ENCODE measurements at regions not wholly inside any gene's neighbourhood (a gene's known extent, or its start where the extent isn't known, plus 50 kb on each side); places are given as distances from the start of the nearest gene placed in this dataset.

DNA sequence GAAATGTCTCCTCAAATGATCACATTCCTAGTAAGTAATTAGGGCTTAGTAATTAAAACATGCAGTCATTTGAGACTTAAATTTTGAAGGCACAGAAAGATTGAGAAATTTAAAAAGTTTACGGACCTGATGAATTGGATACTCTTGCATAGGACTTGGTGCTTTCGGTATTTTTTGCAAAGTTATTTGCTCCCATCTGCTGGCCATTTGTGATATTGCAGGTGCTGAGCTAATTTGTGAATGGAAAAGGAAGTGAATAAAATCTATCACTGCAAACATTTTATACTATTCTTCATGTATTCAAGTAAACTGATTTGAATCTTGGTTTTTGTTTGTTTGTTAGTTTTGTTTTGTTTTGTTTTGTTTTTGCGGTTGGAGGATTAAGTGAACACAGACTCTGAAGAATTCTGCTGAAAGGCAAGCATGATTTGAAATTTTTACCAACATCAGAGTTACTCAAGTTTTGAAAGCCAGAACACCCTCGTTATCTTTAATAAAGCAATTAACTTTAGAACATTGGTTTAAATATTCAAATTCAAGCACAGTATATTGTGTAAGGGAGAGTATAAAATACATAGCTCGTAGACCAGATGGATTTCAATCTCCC, 689.5 kb upstream of the RBFOX1 start:
- peak; percentile 16 for DNase-seq

DNA sequence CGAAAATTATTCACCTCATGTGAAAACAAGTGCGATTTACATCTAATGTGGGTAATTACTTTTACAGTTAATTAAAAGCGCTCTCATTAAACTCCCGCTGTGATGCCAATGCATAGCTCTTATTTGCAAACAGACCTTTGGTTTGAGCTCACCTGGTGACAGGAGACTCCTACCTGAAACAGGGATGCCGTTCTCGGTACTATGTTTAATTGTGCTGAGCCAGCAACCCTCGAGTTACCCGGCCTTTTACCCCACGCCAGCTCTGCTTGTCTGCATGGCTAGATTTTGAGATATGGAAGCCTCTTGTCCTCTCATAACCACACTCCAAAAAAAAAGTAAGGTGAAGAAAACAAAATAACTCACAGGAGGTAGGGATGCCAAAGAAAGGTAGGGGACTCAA, 690.4 kb upstream of the RBFOX1 start:
- DNase-seq, result no peak

DNA sequence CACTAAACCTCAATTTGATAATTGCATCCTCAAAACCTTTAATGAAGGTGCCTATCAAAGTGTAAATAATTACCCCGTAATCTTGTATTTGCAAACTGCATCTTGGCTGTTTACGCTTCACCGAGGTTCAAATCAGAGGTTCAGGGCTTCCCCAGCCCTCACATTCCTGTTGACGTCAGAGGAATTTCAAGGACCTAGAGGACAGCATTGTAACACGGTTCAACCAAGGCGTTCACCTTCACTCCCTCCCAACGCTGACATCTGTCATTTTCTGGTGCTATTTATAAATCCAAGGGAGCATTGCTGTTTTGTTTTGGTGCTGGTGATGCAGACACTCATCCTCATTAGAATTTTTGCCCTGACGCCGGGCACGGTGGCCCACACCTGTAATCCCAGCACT, 691.6 kb upstream of the RBFOX1 start:
- DNase-seq, result no peak

DNA sequence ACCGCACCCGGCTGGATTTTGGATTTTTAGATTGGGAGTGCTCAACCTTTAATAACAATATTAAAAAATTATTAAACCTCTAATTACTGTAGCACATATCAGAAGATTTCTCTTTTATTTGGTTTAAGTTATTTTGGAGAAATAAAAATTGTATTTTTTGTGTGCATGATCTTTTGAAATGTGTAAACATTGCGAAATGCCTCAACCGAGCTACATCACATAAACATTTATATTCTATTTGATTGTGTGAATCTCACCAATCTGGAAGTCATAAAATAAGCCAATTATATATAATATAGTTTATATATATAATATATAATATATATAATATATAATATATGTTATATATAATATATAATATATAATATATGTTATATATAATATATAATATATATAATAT, 696.2 kb upstream of the RBFOX1 start:
- no peak for DNase-seq

DNA sequence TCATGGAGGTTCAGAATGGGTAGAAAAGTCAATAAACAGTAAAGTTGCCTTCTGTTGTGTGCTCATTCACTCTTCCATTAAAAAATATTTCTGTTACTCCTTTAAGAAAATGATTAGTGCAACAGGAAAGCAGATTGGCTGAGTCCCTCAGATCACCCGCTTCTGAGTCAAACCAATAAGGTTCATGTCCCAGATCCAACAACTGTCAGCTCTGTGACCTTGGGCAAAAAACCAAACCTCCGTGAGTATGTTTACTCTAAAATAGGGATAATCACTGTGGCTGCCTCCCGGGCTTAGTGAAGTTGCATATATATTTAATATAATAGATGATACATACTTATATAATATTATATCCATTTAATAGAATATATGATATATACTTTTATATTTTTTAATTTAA, 698.5 kb upstream of the RBFOX1 start:
- DNase-seq, result no peak

DNA sequence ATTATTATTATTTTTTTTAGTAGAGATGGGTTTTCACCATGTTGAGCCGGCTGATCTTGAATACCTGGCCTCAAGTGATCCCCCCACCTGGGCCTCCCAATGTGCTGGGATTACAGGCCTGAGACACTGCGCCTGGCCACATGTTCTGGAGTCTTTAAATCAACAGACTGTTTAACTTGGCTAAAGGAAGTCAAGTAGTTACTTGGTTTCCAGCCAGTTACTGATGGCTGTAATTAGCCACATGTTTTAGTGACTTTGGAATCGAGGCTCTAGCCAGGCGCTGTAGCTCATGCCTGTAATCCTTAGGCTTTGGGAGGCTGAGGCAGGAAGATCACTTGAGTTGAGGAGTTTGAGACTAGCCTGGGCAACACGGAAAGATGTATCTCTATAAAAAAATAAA, 699.2 kb upstream of the RBFOX1 start:
- DNase-seq, result no peak

DNA sequence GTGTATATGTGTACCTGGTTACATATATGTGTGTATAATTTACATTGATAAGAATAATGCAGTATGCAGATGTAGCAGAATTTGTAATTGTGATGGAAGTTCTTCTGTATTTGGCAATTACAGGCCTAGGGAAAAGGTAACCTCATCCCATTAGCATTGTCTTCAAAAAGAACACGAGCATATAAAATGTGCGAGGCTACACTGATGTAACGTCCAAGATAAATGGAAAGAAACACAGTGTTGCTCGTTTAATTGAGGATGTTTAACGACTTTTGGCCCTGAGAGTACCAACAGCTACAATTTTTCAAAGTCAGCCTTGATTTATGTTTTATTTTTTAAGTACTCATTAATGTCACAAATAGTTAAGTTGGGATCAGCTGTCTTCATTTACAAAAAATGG, 703.5 kb upstream of the RBFOX1 start:
- no peak for DNase-seq

DNA sequence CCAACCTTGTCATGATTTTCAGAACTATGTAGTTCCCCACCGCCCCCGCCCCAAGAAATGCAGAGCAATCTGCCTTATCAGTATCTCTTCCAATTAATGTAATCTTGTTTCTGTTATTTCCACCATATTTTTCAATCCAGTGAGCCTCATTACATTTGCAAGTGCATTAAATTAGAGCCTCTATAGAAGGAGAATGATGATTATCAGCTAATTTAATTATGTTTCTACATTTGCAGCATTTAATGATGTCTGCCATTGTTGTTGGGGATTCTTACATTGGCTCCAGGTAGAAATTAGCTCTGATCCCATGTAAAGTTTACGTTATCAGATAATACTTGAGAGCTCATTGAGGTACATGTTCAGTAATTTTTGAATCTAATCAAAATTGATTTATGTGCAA, 707.0 kb upstream of the RBFOX1 start:
- DNase-seq, result no peak

DNA sequence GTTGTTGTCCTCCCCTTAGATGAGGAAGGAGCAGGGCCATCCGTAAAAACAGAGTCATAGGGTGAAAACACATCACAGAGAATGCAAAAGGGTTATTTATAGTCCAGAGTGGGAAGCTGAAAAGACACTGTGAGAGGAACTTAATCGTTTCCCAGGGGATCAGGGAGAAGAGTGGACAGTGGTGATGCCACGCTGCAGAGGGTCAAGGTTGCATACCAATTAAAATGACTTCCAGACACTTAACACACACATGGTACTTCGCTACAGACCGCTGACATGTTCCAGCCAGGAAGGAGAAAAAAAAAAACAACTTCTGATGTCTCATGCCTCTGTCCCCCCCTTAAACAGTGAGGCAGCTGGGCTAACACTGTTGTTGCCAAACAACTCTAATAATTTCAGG, 713.8 kb upstream of the RBFOX1 start:
- no peak for DNase-seq

DNA sequence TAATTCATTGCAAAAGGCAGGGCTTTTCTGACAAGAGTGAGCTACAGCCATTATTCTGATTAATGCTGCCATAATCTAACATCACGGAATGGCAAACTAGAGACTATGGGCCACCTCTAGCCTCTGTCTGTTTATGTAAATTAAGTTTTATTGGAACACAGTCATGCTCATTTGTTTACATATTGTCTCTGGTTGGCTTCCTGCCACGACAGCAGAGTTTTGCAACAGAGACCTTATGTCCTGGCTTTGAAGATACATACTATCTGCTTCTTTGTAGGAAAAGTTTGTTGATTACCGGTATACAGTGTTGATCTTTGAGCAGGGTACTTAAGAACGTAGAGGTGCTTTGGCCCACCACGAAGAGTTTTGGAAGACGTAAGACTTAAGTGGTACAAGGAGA, 715.9 kb upstream of the RBFOX1 start:
- DNase-seq, result no peak

DNA sequence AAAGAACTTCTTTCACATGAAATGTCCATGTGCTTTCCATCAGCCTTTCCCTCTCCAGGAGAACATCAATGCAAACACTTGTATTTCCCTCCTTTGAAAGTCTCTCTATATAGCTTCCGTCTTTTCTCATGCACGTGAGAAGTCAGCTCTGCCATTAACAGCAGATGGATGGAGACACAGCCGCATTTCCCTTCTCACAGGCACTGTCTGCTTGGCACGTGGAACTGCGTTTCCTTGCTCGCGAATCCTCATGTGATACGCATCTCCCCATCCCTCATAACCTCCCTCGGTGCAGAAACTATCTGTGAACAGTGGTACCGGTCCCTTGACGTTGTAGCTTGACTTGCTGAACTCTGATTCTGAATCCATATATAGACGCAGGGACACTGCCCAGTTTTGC, 717.0 kb upstream of the RBFOX1 start:
- no peak for DNase-seq

DNA sequence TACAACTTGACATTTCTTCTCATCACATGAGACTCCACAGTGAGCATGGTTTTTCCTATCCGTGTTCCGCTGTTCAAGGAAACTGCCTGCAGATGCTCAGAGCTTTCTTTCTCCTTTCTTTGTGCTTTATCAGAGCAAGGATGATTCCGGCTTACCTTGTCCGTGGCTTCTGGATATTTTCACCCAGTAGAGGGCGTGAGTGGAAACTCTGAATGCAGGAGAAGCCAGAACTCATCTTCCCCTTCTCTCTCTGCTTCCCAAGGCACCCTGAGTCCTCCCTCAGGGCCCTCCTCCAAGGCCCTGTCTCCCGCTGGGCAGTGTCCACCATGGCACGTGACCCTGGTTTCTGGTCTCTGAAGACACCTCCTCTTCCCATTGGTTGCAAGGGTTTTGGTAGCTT, 721.1 kb upstream of the RBFOX1 start:
- no peak for DNase-seq

DNA sequence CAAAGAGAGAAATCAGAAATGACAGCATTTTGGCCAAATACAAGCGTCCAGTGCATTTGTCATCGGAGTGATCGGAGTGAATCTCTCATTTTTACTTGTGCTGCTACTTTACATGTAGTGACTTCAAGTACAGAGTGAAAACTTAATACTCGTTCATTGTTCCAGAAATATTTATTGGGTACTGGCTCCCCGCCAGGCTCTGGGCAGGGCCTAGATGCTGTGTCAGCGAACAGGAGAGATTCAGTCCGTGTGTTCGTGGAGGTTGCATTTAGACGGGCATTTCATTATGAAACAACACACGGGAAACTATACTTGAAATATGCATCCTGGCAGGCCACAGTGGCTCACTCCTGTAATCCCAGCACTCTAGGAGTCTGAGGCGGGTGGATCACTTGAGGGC, 727.2 kb upstream of the RBFOX1 start:
- DNase-seq, result no peak

DNA sequence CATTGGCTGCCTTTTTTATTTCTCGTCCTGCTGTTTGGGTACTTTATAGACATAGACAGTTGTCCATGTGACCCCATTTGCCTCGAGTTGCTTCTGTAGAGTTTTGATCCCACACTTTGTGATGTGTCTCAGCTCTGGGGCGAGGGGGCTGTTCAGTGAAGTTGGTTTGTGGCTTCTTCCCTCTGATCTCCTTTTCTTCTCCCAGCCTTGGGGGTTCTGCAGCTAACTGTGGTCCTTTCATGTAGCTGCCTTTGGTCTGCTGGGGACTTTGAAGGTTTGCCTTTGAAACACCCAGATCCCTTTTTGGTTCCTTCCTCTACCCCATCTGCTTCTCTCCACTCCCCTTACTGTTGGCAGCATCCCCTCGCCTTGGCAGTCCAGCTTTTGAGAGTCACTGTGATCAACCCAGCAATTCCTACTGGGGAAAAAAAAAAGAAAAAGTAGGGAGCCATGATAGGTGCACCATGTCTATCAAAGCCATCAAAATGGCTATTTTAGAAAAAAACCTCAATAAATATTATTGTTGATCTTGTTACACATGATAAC, 728.8 kb upstream of the RBFOX1 start:
- DNase-seq, result no peak

DNA sequence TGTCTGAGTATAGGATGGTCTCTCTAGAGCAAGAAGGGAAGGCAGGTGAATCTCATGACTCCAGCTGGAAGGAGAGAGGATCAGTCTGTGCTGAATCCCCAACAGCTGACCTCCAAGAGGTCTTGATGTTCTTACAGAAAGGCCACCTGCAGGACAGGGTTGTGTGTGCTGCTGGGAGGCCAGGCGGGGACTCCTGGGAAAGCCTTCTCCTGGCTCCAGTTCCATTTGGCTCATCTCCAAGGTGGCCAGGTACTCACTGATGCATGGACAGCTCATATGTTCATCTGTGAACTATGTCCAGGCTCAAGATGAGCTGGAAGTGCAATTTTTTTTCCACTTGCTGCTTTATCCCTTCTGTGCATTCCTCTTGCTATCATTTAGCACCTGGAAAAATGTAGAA, 730.2 kb upstream of the RBFOX1 start:
- no peak for DNase-seq

DNA sequence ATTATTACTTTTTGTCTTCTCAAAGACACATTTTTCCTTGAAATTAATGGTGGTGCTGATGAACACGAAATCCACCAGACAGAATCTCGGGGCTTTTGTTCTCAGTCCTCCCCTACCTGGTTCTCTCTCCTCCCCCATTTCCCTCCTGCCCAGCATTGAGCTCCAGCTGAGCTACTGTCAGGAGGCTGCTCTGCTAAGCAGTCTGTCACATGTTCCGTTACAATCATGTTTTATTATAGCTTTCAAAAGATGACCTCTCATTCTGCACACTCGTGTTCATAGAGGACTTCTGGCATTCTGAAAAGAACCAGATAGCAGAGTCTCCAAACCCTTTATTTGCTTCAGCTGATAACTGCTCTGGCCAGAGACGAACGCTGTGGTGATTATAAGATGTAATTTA, 732.5 kb upstream of the RBFOX1 start:
- no peak for DNase-seq

DNA sequence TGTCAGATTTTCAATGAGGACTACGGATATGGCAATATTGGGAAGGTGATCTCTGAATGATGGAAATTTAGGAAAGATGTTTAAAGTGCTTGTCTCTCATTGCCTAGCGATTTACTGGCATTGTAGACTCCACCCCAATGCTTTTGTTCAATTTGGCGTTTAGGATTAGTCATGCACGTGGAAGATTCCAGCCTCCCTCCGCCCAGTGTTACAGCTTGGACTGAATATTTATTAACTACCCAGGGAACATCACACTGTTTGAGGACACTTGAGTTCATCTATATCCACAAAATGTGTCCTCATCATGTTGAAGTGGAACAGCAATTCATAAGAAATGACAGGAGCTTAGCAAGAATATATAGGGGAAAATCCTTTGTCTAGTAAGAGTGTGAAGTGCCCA, 738.8 kb upstream of the RBFOX1 start:
- no peak for DNase-seq

DNA sequence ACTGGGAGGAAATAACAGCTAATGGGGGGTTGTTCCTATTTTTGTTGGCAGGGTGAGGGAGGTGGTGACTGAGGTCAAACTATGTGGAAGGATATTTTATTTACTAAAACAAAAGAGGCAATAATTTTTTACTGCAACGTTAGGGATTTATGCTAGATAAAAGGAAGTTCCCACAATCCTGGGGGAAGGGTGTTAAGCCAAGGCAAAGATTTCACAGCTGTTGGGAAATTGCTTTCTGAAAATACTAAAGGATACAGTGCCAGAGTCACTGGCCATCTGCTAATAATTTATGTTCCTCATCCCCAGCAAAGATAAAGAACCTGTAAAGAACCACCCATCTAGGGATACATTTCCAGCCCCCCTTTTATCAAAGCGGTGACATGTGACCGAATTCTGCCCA, 756.0 kb upstream of the RBFOX1 start:
- DNase-seq, result no peak

DNA sequence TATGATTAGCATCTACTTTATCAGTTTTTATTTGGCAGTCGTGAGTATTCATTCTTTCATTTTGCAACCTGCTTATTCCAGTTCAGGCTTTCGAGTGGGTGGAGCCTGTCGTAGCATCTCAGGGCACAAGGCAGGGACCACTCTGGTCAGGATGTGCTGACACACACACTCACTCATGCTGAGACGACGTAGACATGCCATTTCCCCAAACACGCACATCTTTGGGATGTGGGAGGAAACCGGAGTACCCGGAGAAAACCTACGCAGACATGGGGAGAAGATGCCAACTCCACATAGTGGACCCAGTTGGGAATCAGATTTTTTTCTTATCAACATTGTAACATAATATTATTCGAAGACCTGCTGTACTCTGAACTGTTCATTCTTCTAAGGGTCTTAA, 756.5 kb upstream of the RBFOX1 start:
- no peak for DNase-seq

DNA sequence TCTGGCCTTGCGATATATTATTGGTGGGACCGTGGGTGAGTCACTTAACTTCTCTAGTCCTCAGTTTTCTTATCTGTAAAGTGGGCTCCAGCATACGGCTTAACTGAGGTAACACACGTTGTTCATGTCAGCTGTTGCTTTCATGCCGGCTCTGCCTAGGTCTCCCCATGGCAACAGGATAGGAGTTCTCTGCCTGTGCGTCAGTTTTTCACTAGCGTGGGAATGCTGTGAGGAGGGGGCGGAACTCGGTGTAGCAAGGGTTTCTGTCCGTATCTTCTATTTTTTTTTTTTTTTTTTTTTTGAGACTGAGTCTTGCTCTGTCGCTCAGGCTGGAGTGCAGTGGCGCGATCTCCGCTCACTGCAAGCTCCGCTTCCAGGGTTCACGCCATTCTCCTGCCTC, 758.5 kb upstream of the RBFOX1 start:
- DNase-seq, result no peak

DNA sequence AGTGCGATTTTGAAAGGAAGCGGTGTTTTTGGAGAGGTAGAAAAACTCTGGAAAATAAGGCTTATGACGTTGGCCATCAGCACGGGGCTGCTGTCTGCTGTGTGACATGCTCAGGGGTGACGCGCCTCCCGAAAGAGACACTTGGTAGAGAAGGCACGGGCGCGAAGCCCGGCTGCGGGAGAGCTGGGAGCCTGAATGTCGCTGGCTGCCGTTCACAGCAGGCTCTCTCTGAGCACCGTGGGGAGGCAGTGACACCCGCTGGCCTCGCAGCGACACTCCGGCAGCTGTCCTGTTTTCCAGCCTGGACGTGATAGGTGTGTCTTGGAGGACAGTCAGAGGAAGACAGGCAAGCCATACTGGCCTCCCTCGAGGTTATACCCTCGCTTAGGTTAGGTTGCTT, 759.1 kb upstream of the RBFOX1 start:
- DNase-seq, result peak; percentile 42

DNA sequence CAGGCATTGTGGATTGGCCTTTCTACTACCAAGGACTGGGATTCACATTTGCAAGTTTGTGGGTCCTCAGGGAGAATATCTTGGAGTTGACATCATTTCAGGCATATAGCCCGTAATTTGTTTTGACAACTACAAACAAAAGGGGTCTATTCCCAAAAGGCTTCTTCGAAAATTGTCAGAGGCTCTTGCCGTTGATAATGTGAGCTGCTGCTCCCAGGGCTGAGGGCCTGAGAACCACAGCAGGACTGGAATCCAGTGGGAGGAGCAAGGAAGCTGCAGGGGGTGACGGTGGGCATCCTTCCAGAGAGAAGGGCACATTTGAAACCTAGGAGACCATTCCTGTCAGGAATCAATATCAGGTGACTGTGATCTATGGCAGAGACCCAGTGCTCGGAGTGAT, 761.6 kb upstream of the RBFOX1 start:
- DNase-seq, result no peak

DNA sequence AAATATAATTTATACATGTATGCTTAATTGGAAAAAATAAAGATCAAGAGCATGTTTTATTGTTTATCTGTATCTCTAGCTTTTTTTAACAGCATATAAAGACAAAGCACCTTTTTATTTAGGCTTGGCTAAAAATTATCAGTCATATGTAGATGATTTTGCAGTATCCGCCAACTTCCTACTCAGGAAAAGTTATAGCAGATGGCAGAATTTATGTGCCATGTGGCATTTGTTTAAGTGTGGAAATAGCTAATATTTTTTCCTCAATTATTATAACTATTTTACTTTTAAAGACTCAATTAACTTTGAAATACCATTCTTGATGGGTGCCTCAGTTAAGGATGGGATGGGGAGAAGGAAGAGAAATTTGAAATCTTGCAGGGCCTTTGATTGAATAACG, 762.1 kb upstream of the RBFOX1 start:
- no peak for DNase-seq

DNA sequence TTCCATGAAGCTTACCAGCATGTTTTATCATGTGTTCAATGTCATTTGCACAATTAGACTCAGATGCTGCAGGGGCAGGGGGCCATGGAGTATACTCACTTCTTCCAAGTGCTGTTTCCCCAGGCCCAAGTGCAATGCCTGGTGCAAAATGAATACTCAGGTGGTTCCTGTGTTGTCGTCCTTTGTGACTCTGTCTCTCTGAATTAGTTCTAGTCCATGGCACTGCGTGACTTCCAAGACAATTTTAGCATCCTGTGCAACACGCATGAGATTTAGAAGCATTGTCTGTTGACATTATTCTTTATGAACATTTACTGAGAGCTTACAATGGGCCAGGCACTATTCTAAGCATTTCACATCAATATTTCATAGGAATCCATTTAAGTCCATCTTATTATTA, 769.7 kb upstream of the RBFOX1 start:
- no peak for DNase-seq

DNA sequence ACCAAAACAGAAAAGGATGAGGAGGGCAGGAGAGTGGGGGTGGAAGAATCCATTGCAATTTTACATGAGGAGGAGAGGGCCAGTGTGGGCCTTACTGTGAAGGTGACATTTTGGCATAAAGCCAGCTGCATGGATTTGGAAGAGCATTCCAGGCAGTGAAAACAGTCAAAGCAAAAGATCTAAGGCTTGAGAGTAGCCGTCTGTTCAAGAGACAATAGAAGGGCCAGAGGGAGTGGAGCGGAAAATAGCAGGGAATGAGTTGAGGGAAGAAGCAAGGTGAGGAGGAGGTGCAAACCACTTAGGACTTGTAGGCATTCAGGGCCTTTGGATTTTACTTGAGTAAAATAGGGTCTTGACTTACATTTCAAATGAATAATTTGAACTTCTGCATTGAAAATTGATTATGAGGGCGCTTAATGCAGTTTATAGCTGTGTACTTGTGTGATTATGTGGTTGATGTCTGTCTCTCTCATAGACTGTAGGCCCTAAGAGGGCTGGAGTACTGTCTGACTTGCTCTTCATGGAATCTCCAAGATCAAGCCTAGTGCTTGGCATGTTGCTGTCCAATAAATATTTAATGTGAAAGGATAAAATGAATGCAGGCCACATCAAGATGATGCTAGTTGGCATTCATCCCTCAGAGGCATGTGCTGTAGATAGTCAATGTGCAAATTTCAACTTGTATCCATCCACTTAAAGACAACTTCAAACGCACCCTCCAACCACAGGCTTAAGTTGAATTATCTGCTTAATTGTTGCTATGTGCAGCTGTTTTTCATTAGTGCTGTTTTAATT, 772.1 kb upstream of the RBFOX1 start:
- DNase-seq, result no peak

Data from NCI-H748 treated with DMSO at 0.1 percent for 48 hours (cell line).